HepG2 (cell line): ENCODE measurements at regions not wholly inside any gene's neighbourhood (a gene's known extent, or its start where the extent isn't known, plus 50 kb on each side); places are given as distances from the start of the nearest gene placed in this dataset.

Source experiments
- ATAC-seq: fragments of 200-7000 bp; cut with Tn5 transposase; 3 replicates; pipeline ENCODE4 v1.9.1; 2020; ENCODE audit warnings: mild to moderate bottlenecking, moderate library complexity
- BruUV-seq: library from RNA; stranded (reverse); fragments of 400-500 nt; replicated peaks from 2 replicates; lab custom pipeline; 2021; lab: Mats Ljungman, UMichigan
- CTCF ChIA-PET: fragments of 300-600 bp; formaldehyde crosslinking; extraction: SDS; loops from one replicate; lab custom pipeline; 2021; ENCODE audit warnings: low total read pairs, inconsistent platforms, low intra/inter-chr PET ratio; lab: Yijun Ruan, JAX
- POLR2A ChIA-PET: fragments of 350-600 bp; sonication (Branson Sonifier 250); formaldehyde crosslinking; loops from one replicate; lab custom pipeline; 2020; ENCODE audit warnings: antibody characterized with exemption, inconsistent platforms; lab: Yijun Ruan, JAX
- DNase-seq: peaks from one replicate; pipeline ENCODE4 v3.0.0-alpha.2; 2015; ENCODE audit warnings: low spot score
- FAIRE-seq: peaks from 3 replicates; lab custom pipeline; 2011; peaks lifted over from hg19 to GRCh38; lab: Jason Lieb, UNC
- H2AFZ ChIP-seq: one replicate; pipeline ENCODE4 v1.6.1; 2011; ENCODE audit warnings: low read length, inconsistent platforms
- H3K27ac ChIP-seq: fragments of 300-600 bp; 3 replicates; pipeline ENCODE4 v1.8.0; 2011; ENCODE audit warnings: mixed run types, mild to moderate bottlenecking, mixed read lengths, low read length, inconsistent platforms; ENCODE audit not compliant: insufficient read depth; ENCODE audit errors: extremely low read length
- H3K27me3 ChIP-seq, 2 experiments: fragments of 200-600 bp in 1 of 2; 2 replicates in 1 of 2; 3 replicates in 1 of 2; pipeline versions ENCODE4 v1.6.0 to v1.8.0; 2011; ENCODE audit warnings: low read length in 2 of 2, mild to moderate bottlenecking in 2 of 2, moderate library complexity in 2 of 2, inconsistent platforms in 1 of 2; ENCODE audit not compliant: insufficient read depth in 2 of 2, control insufficient read depth in 1 of 2
- H3K36me3 ChIP-seq, 2 experiments: fragments of 200-600 bp in 1 of 2; replicated peaks in 1 of 2; 2 replicates in 1 of 2; 3 replicates in 1 of 2; pipeline versions ENCODE4 v1.5.1 to v1.8.0; 2011; ENCODE audit warnings: low read length in 2 of 2, inconsistent platforms in 1 of 2; ENCODE audit not compliant: insufficient read depth in 2 of 2, control insufficient read depth in 1 of 2
- H3K4me1 ChIP-seq: 2 replicates; pipeline ENCODE4 v1.5.1; 2012; ENCODE audit warnings: low read length, inconsistent platforms; ENCODE audit not compliant: insufficient read depth
- H3K4me2 ChIP-seq: 2 replicates; pipeline ENCODE4 v1.6.0; 2011; ENCODE audit warnings: low read depth, low read length, inconsistent platforms
- H3K4me3 ChIP-seq, 3 experiments: fragments of 200-600 bp in 1 of 3; sonication (generic), shearing (Covaris generic) in 1 of 3; replicated peaks in 1 of 3; 2 replicates each; pipeline ENCODE4 v1.5.1; 2011 to 2016; ENCODE audit warnings: low read length in 3 of 3, inconsistent platforms in 2 of 3, low read depth in 2 of 3, mild to moderate bottlenecking in 2 of 3, control low read depth in 1 of 3, mixed read lengths in 1 of 3; ENCODE audit not compliant: insufficient read depth in 1 of 3
- H3K79me2 ChIP-seq: one replicate; pipeline ENCODE4 v1.6.1; 2011; ENCODE audit warnings: low read length, inconsistent platforms; ENCODE audit not compliant: insufficient read depth
- H3K9ac ChIP-seq: 2 replicates; pipeline ENCODE4 v1.6.0; 2011; ENCODE audit warnings: mild to moderate bottlenecking, low read depth, low read length, inconsistent platforms; ENCODE audit not compliant: insufficient read depth
- H3K9me3 ChIP-seq: 2 replicates; pipeline ENCODE4 v1.5.1; 2012; ENCODE audit warnings: mild to moderate bottlenecking, low read length
- H4K20me1 ChIP-seq: 2 replicates; pipeline ENCODE4 v1.6.0; 2011; ENCODE audit warnings: inconsistent platforms, mild to moderate bottlenecking, low read length, moderate library complexity; ENCODE audit not compliant: insufficient read depth
- ATF7-NPFF ChIP-seq: sonication (generic); formaldehyde crosslinking; IDR thresholded peaks from 2 replicates; pipeline ENCODE4 v1.8.1; 2023; ENCODE audit warnings: mild to moderate bottlenecking, low read depth, missing genetic modification reagents, moderate library complexity
- ISX ChIP-seq: sonication (generic); formaldehyde crosslinking; conservative IDR thresholded peaks from 2 replicates; pipeline ENCODE4 v1.5.0; 2020; ENCODE audit warnings: missing genetic modification reagents
- MEF2D ChIP-seq: sonication (generic); formaldehyde crosslinking; IDR thresholded peaks from 2 replicates; pipeline ENCODE4 v1.5.1; 2020; ENCODE audit warnings: mild to moderate bottlenecking, missing genetic modification reagents
- RORA ChIP-seq: sonication (generic); formaldehyde crosslinking; IDR thresholded peaks from 2 replicates; pipeline ENCODE4 v1.5.0; 2020; ENCODE audit warnings: mild to moderate bottlenecking, missing genetic modification reagents, moderate library complexity
- SRSF9 ChIP-seq: fragments of 200-400 bp; formaldehyde crosslinking; IDR thresholded peaks from 2 replicates; pipeline ENCODE4 v1.6.1; 2018; ENCODE audit warnings: borderline replicate concordance, mild to moderate bottlenecking, low read depth, low read length; ENCODE audit not compliant: insufficient read depth, poor library complexity, severe bottlenecking
- SRY ChIP-seq: sonication (generic); formaldehyde crosslinking; IDR thresholded peaks from 2 replicates; pipeline ENCODE4 v1.8.0; 2022; ENCODE audit warnings: mild to moderate bottlenecking, missing genetic modification reagents
- TGIF2 ChIP-seq: IDR thresholded peaks from 2 replicates; pipeline ENCODE4 v1.6.1; 2016; ENCODE audit warnings: control low read depth, missing compliant biosample characterization
- TMF1 ChIP-seq: sonication (generic); formaldehyde crosslinking; IDR thresholded peaks from 2 replicates; pipeline ENCODE4 v1.8.1; 2022; ENCODE audit warnings: low read depth, missing genetic modification reagents
- TRIM22 ChIP-seq: fragments of 450-650 bp; IDR thresholded peaks from 2 replicates; pipeline ENCODE4 v1.6.1; 2017
- USF2 ChIP-seq, 2 experiments: sonication (generic) in 1 of 2; formaldehyde crosslinking in 1 of 2; IDR thresholded peaks; 2 replicates each; pipeline versions ENCODE4 v1.5.1 to v1.6.1; 2011 to 2020; ENCODE audit warnings: borderline replicate concordance in 1 of 2, low read depth in 1 of 2, low read length in 1 of 2, mild to moderate bottlenecking in 1 of 2, missing genetic modification reagents in 1 of 2, moderate library complexity in 1 of 2
- ZMYM2 ChIP-seq: sonication (generic); formaldehyde crosslinking; IDR thresholded peaks from 2 replicates; pipeline ENCODE4 v1.8.0; 2022; ENCODE audit warnings: mild to moderate bottlenecking, missing genetic modification reagents
- ZNF350 ChIP-seq: sonication (generic); formaldehyde crosslinking; IDR thresholded peaks from 2 replicates; pipeline ENCODE4 v1.4.0; 2020; ENCODE audit warnings: mild to moderate bottlenecking, low read depth, missing genetic modification reagents, borderline replicate concordance
- ZNF557 ChIP-seq: sonication (generic); formaldehyde crosslinking; IDR thresholded peaks from 2 replicates; pipeline ENCODE4 v1.4.0; 2020; ENCODE audit warnings: missing genetic modification reagents
- ZNF773 ChIP-seq: sonication (generic); formaldehyde crosslinking; IDR thresholded peaks from 2 replicates; pipeline ENCODE4 v1.4.0; 2020; ENCODE audit warnings: missing genetic modification reagents, borderline replicate concordance
- WGBS: methylation state at CpG from one replicate; pipeline ENCODE4 v1.1.6; 2017; ENCODE audit warnings: low lambda C conversion rate; 5-methylcytosine and 5-hydroxymethylcytosine counted together
- in situ Hi-C: cut with HindIII; loops from 2 replicates; pipeline ENCODE4 v1.10.0; 2017; ENCODE audit warnings: low pct_unique_long_range_greater_than_20kb; ENCODE audit not compliant: extremely low pct_ligation_motif_present
- intact Hi-C: fragments of 100-400 bp; cut with micrococcal nuclease; formaldehyde crosslinking; loops from one replicate; pipeline ENCODE4 v1.10.0; 2022; ENCODE audit not compliant: unreplicated experiment
- TF ChIP-seq, protein P1 (sequence below): sonication (generic); formaldehyde crosslinking; conservative IDR thresholded peaks from 2 replicates; pipeline ENCODE4 v1.4.0; 2020; ENCODE audit warnings: mild to moderate bottlenecking, missing genetic modification reagents, moderate library complexity

- no peak for ATAC-seq
- H2AFZ ChIP-seq, result no peak overlapping the region
- in situ Hi-C loops (no loop called here), intact Hi-C loops (no loop called here)
- WGBS, result 0% methylated on average over 4 of the region's 4 CpGs
- H3K4me2 ChIP-seq, result no peak overlapping the region
- no peaks in the 10 kb centered on the region for H3K27me3 ChIP-seq
- no peaks in the 10 kb centered on the region for H4K20me1 ChIP-seq
- DNase-seq, result no peak
- H3K27ac ChIP-seq, result no peak overlapping the region
- peaks cover 59% of the 10 kb centered on the region for H3K9me3 ChIP-seq
- H3K4me3 ChIP-seq, result no peak overlapping the region
- BruUV-seq, result no TSS peak
- no peaks in the 10 kb centered on the region for H3K79me2 ChIP-seq
- POLR2A ChIA-PET, result no interaction called here
- no peaks in the 10 kb centered on the region for H3K36me3 ChIP-seq
- H3K4me1 ChIP-seq, result no peaks in the 10 kb centered on the region
- H3K9ac ChIP-seq, result no peak overlapping the region
- FAIRE-seq, result no peak
- no peak for TF ChIP-seq SRY (CRISPR knock-in tag)
- no peak for TF ChIP-seq RORA (CRISPR knock-in tag)
- no peak for TF ChIP-seq ISX (CRISPR knock-in tag)
- no peak for TF ChIP-seq ZNF350
- TF ChIP-seq TRIM22, result no peak
- no peak for TF ChIP-seq ZMYM2 (CRISPR knock-in tag)
- no peak for TF ChIP-seq ATF7-NPFF (CRISPR knock-in tag)
- TF ChIP-seq TMF1 (CRISPR knock-in tag), result no peak
- TF ChIP-seq, protein P1, sequence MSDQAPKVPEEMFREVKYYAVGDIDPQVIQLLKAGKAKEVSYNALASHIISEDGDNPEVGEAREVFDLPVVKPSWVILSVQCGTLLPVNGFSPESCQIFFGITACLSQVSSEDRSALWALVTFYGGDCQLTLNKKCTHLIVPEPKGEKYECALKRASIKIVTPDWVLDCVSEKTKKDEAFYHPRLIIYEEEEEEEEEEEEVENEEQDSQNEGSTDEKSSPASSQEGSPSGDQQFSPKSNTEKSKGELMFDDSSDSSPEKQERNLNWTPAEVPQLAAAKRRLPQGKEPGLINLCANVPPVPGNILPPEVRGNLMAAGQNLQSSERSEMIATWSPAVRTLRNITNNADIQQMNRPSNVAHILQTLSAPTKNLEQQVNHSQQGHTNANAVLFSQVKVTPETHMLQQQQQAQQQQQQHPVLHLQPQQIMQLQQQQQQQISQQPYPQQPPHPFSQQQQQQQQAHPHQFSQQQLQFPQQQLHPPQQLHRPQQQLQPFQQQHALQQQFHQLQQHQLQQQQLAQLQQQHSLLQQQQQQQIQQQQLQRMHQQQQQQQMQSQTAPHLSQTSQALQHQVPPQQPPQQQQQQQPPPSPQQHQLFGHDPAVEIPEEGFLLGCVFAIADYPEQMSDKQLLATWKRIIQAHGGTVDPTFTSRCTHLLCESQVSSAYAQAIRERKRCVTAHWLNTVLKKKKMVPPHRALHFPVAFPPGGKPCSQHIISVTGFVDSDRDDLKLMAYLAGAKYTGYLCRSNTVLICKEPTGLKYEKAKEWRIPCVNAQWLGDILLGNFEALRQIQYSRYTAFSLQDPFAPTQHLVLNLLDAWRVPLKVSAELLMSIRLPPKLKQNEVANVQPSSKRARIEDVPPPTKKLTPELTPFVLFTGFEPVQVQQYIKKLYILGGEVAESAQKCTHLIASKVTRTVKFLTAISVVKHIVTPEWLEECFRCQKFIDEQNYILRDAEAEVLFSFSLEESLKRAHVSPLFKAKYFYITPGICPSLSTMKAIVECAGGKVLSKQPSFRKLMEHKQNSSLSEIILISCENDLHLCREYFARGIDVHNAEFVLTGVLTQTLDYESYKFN (CRISPR knock-in tag), result no peak
- TF ChIP-seq MEF2D (CRISPR knock-in tag), result no peak
- TF ChIP-seq TGIF2, result no peak
- TF ChIP-seq ZNF557 (CRISPR knock-in tag), result no peak
- TF ChIP-seq SRSF9, result no peak
- TF ChIP-seq ZNF773 (CRISPR knock-in tag), result no peak
- no peak for TF ChIP-seq USF2 (IDR thresholded peaks at IDR 0.05; ENCODE audit: low read depth, low read length)
- no peak for TF ChIP-seq USF2 (CRISPR knock-in tag; IDR thresholded peaks at IDR 0.05; ENCODE audit: borderline replicate concordance)
- CTCF ChIA-PET, result no interaction called here
Observed at GRCh38 chr7:125927556-125927955, 997.9 kb upstream of the POT1 start.
